ENCODE measurements at regions not wholly inside any gene's neighbourhood (a gene's known extent, or its start where the extent isn't known, plus 50 kb on each side); places are given as distances from the start of the nearest gene placed in this dataset.
"Not testable (repeated sequence)": the region's sequence is repeated elsewhere in the genome, so short reads cannot be mapped to it uniquely, and the experiment has no call there.

- no peak for FAIRE-seq
- no peak for DNase-seq (ENCODE audit: insufficient read length, low spot score)
Measured at GRCh38 chr10:9381733-9382532, 1327.4 kb downstream of the GATA3 start.

GRCh38 chr10:9382533-9382866 is 1328.0 kb downstream of the GATA3 start:
- no peak for DNase-seq (ENCODE audit: insufficient read length, low spot score)
- no peak for FAIRE-seq

GRCh38 chr10:9390516-9390915 is 1336.0 kb downstream of the GATA3 start:
- FAIRE-seq (no peak), DNase-seq (ENCODE audit: insufficient read length, low spot score) (no peak)

- FAIRE-seq (no peak), DNase-seq (ENCODE audit: insufficient read length, low spot score) (no peak)
Measured at GRCh38 chr10:9399275-9399983, 1344.9 kb downstream of the GATA3 start.

GRCh38 chr10:9402067-9402466 is 1347.6 kb downstream of the GATA3 start:
- not testable (repeated sequence) for FAIRE-seq; DNase-seq (ENCODE audit: insufficient read length, low spot score)

- FAIRE-seq; DNase-seq (ENCODE audit: insufficient read length, low spot score): not testable (repeated sequence)
Measured at GRCh38 chr10:9402507-9403195, 1348.2 kb downstream of the GATA3 start.

- not testable (repeated sequence) for DNase-seq (ENCODE audit: insufficient read length, low spot score); FAIRE-seq
Measured at GRCh38 chr10:9407201-9407600, 1352.7 kb downstream of the GATA3 start.

- DNase-seq (ENCODE audit: insufficient read length, low spot score) (no peak), FAIRE-seq (no peak)
Measured at GRCh38 chr10:9416331-9416730, 1361.8 kb downstream of the GATA3 start.

GRCh38 chr10:9419757-9420156 is 1365.3 kb downstream of the GATA3 start:
- FAIRE-seq: no peak

GRCh38 chr10:9427209-9427608 is 1372.7 kb downstream of the GATA3 start:
- no peak for FAIRE-seq
- DNase-seq (ENCODE audit: insufficient read length, low spot score): no peak

More at GRCh38 chr10:9419757-9420156, 1365.3 kb downstream of the GATA3 start:
- no peak for DNase-seq (ENCODE audit: insufficient read length, low spot score)

GRCh38 chr10:9437131-9437530 is 1382.6 kb downstream of the GATA3 start:
- DNase-seq (ENCODE audit: insufficient read length, low spot score) (no peak), FAIRE-seq (no peak)

GRCh38 chr10:9443758-9444157 is 1389.3 kb downstream of the GATA3 start:
- DNase-seq (ENCODE audit: insufficient read length, low spot score): no peak
- FAIRE-seq: no peak

GRCh38 chr10:9449530-9449929 is 1395.0 kb downstream of the GATA3 start:
- DNase-seq (ENCODE audit: insufficient read length, low spot score) (no peak), FAIRE-seq (no peak)

- no peak for DNase-seq (ENCODE audit: insufficient read length, low spot score)
- FAIRE-seq: no peak
Measured at GRCh38 chr10:9450801-9451200, 1396.3 kb downstream of the GATA3 start.

GRCh38 chr10:9451211-9451773 is 1396.8 kb downstream of the GATA3 start:
- FAIRE-seq (no peak), DNase-seq (ENCODE audit: insufficient read length, low spot score) (no peak)

GRCh38 chr10:9452056-9452455 is 1397.6 kb downstream of the GATA3 start:
- DNase-seq (ENCODE audit: insufficient read length, low spot score) (no peak), FAIRE-seq (no peak)

- FAIRE-seq; DNase-seq (ENCODE audit: insufficient read length, low spot score): not testable (repeated sequence)
Measured at GRCh38 chr10:9453871-9454270, 1399.4 kb downstream of the GATA3 start.

GRCh38 chr10:9469663-9470205 is 1415.2 kb downstream of the GATA3 start:
- DNase-seq (ENCODE audit: insufficient read length, low spot score): no peak
- no peak for FAIRE-seq

- no peak for DNase-seq (ENCODE audit: insufficient read length, low spot score)
- FAIRE-seq: no peak
Measured at GRCh38 chr10:9470581-9470980, 1416.1 kb downstream of the GATA3 start.

GRCh38 chr10:9501944-9502343 is 1447.5 kb downstream of the GATA3 start:
- FAIRE-seq (no peak), DNase-seq (ENCODE audit: insufficient read length, low spot score) (no peak)

- FAIRE-seq: no peak
- no peak for DNase-seq (ENCODE audit: insufficient read length, low spot score)
Measured at GRCh38 chr10:9504227-9504626, 1449.7 kb downstream of the GATA3 start.

Measured in HTR-8/SVneo (cell line).